Skeletal muscle cell (primary cell): ENCODE measurements at regions not wholly inside any gene's neighbourhood (a gene's known extent, or its start where the extent isn't known, plus 50 kb on each side); places are given as distances from the start of the nearest gene placed in this dataset.

Experiments used
- DNase-seq: peaks from one replicate; pipeline ENCODE4 v3.0.0-alpha.2; 2010; ENCODE audit warnings: low read depth
- H3K4me3 ChIP-seq: 2 replicates; pipeline ENCODE4 v1.5.1; 2011; ENCODE audit warnings: low read depth, mild to moderate bottlenecking, control low read depth, low read length, moderate library complexity

- H3K4me3 ChIP-seq = no peak overlapping the region
- DNase-seq = no peak
Observed at GRCh38 chr15:85302271-85302670, 78.1 kb upstream of the AKAP13 start.

GRCh38 chr15:85305050-85305449 lies 75.4 kb upstream of the AKAP13 start:
- no peak for DNase-seq
- no peak overlapping the region for H3K4me3 ChIP-seq

DNA sequence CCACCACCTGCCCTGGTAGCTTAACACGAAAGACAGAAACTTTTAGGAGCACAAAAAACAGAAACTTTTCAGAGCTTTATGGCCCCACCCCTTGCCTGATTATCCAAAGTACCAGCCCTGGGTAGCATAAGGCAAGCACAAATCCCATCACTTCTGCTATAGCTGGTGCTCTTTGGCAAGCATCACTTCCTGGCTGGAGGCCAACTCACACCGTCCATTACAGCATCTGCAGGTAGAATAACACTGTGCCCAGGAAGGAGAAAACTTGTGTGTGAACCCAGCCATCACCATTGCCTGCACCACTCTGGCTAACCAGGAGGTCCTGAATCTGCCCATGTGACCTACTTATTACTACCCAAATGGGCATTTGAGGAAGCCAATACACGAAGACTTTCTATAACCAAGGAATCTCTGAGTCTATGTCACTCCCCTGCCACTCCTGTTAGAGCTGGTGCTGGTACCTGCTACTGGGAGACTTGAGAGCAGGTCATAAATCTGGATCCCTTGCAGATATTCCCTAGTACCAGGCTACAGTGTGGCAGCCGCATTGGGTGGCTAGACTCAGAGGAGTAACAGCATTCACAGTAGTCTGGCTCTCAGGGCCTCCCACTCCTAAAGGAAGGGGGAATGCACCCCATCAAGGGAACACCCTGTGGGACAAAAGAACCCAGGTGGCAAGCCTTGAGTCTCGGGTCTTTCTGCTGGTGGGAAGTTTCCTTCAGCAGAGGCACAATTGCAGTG lies 73.3 kb upstream of the AKAP13 start:
- DNase-seq = no peak
- no peak overlapping the region for H3K4me3 ChIP-seq

GRCh38 chr15:85307687-85308045 lies 72.7 kb upstream of the AKAP13 start:
- H3K4me3 ChIP-seq = no peak overlapping the region
- DNase-seq = no peak

- no peak for DNase-seq
- H3K4me3 ChIP-seq = no peak overlapping the region
Observed at GRCh38 chr15:85311647-85312046, 68.8 kb upstream of the AKAP13 start.

DNA sequence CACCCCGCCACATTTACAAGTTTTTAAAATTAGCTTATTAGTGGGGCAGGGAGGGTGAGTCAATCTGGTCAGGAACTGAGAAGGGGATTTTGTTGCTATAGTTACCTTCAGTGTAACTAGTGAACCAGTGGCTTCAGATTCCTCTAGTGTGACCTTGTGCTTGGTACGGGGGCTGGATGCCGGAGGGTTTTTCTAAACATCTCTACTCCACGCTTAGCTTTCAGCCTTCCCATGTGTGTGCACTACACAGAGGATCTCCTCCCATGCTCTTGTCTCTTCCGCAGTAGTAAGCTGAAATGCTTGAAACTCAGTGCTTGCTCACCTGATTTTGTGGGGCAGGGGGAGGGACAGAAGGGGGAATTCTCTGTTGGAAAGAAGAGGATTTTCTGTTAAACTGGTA lies 67.9 kb upstream of the AKAP13 start:
- H3K4me3 ChIP-seq = no peak overlapping the region
- no peak for DNase-seq

DNA sequence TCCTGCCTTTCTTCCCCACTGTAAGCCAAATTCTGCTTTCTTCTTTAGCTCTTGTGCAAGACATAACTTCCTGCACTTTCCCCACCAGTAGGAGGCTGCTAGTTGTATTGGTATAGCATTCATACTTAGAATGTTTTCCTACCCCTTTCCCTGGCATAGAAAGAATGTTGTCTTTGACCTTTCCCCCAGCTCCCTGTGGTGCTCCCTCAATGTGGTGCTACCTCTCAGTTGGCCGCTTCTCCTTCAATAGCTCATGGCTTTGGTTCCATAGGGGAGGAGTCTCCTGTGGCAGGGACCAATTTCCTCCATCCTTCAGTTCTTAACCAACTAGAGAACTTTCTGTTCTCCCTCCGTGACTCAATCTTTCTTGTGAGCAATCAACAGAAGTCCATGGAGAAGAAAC lies 67.5 kb upstream of the AKAP13 start:
- no peak overlapping the region for H3K4me3 ChIP-seq
- no peak for DNase-seq

- H3K4me3 ChIP-seq = no peak overlapping the region
- DNase-seq = no peak
Observed at GRCh38 chr15:85313339-85313738, 67.1 kb upstream of the AKAP13 start.

- no peak overlapping the region for H3K4me3 ChIP-seq
Observed at GRCh38 chr15:85314146-85314545, 66.3 kb upstream of the AKAP13 start.

DNA sequence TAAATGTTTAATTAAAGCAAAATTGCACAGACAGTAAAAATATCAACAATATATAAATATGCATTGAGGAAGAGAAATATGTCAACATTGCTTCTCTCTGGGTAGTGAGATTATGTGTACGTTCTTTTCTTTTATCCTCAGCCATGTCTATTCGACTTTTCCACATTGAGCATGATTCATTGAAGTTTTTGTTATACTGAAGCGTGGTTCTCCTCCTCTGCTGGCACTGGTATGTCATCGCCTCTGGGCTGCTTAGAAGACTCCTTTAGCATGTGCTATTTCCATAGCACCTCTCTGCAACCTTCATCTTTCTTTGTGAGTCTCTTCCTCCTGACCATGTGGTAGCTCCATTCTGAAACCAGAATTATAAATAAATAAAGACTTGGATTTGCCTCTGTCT lies 65.8 kb upstream of the AKAP13 start:
- DNase-seq = no peak
- H3K4me3 ChIP-seq = no peak overlapping the region

More at GRCh38 chr15:85314146-85314545, 66.3 kb upstream of the AKAP13 start:
- no peak for DNase-seq

- no peak for DNase-seq
- H3K4me3 ChIP-seq = no peak overlapping the region
Observed at GRCh38 chr15:85316244-85316934, 64.0 kb upstream of the AKAP13 start.

GRCh38 chr15:85318048-85318731 lies 62.2 kb upstream of the AKAP13 start:
- no peak overlapping the region for H3K4me3 ChIP-seq
- DNase-seq = peak; percentile 86

GRCh38 chr15:85318732-85319076 lies 61.7 kb upstream of the AKAP13 start:
- H3K4me3 ChIP-seq = no peak overlapping the region
- DNase-seq = no peak

DNA sequence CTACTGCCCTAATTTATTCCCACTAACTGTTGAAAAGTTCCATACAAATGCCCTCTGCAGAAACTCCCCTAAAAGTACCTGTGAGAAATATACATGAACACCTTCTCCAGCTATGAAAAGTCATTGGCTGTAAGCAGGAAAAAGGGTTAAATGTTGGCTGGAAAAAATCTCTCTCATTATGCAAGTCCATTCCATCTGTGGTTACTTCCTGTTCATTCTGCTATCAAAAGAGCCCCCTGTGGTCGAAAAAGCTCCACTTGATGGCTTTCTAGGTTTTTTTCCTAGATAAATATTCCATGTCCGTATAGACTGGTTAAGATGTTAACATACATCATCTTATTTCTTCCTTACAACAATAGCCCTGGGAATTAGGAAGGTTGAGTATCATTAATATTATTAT lies 56.2 kb upstream of the AKAP13 start:
- no peak for DNase-seq
- H3K4me3 ChIP-seq = no peak overlapping the region

GRCh38 chr15:85325834-85326233 lies 54.6 kb upstream of the AKAP13 start:
- DNase-seq = no peak
- no peak overlapping the region for H3K4me3 ChIP-seq

DNA sequence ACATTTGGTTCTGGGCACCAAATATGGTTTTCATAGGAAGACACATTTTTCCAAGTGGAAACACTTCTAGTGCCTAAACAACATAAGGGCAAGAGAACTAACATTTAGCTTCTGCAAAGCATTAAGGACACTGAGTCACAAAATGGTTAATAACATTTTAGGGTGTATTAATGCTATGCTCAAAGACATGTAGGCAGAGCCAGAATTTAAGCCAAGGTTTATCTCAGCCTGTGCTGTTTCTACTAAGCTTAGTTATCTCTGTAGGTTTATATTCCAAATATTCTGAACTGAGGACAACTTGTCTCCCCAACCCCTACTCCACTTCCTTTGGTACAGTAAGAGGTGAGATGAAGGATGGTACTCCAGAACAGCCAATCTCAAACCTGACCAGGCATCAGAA lies 54.1 kb upstream of the AKAP13 start:
- no peak overlapping the region for H3K4me3 ChIP-seq
- no peak for DNase-seq

DNA sequence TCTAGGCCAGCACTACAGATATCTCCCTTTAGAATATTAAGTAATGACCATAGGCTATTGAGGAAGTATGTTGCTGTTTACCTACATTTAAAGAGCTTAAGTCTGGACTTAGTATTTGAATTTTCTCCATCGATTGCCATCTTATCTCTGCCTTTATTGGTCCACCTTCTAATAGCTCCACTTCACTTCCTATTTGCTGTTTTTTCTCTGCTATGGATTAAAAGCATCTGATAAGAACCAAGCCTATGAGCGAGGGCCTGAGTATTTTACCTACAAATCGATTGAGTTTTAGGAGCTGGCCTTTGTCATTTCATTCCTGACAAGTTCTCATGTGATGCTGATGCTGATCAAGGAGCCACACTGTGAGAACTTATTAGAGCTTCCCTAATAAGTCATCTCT lies 52.6 kb upstream of the AKAP13 start:
- no peak overlapping the region for H3K4me3 ChIP-seq
- no peak for DNase-seq

- peak overlapping the region; percentile 45 for H3K4me3 ChIP-seq
- peak; percentile 69 for DNase-seq
Observed at GRCh38 chr15:85329561-85330422, 50.6 kb upstream of the AKAP13 start.
